ENCODE measurements at regions not wholly inside any gene's neighbourhood (a gene's known extent, or its start where the extent isn't known, plus 50 kb on each side); places are given as distances from the start of the nearest gene placed in this dataset.

DNA sequence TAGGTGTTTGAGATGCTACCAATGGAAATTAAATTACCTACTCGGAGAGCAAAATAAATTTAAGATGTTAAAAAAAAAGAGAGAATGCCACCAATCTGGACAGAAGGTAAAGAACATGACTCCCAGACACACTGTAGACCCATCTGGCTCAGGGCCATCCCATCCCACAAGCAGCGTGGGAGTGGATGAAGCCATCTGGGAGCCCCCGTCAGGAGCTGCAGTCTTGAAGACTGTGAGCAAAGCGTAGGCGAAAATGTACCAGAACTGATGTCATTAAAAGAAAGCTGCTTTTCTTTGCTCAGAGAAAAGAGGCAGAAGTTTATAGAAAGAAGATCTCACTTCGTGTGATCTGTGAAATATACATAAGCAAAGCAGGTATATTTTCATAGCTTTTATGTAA is 815.7 kb downstream of the QKI start:
- H3K27ac Mint-ChIP-seq (ENCODE audit: unreplicated experiment) = no peak overlapping the region
- H3K9me3 Mint-ChIP-seq (ENCODE audit: unreplicated experiment) = no peaks in the 10 kb centered on the region
- no peaks in the 10 kb centered on the region for H3K36me3 Mint-ChIP-seq (ENCODE audit: low read depth, unreplicated experiment)
- no peak for DNase-seq (ENCODE audit: low spot score)
- H3K4me3 Mint-ChIP-seq (ENCODE audit: unreplicated experiment) = no peak overlapping the region
- TF ChIP-seq, protein P1, sequence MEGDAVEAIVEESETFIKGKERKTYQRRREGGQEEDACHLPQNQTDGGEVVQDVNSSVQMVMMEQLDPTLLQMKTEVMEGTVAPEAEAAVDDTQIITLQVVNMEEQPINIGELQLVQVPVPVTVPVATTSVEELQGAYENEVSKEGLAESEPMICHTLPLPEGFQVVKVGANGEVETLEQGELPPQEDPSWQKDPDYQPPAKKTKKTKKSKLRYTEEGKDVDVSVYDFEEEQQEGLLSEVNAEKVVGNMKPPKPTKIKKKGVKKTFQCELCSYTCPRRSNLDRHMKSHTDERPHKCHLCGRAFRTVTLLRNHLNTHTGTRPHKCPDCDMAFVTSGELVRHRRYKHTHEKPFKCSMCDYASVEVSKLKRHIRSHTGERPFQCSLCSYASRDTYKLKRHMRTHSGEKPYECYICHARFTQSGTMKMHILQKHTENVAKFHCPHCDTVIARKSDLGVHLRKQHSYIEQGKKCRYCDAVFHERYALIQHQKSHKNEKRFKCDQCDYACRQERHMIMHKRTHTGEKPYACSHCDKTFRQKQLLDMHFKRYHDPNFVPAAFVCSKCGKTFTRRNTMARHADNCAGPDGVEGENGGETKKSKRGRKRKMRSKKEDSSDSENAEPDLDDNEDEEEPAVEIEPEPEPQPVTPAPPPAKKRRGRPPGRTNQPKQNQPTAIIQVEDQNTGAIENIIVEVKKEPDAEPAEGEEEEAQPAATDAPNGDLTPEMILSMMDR (IDR thresholded peaks at IDR 0.05; ENCODE audit: unreplicated experiment) = no peak
- H3K4me1 Mint-ChIP-seq (ENCODE audit: unreplicated experiment) = no peaks in the 10 kb centered on the region
- H3K27me3 Mint-ChIP-seq (ENCODE audit: unreplicated experiment) = no peaks in the 10 kb centered on the region

DNA sequence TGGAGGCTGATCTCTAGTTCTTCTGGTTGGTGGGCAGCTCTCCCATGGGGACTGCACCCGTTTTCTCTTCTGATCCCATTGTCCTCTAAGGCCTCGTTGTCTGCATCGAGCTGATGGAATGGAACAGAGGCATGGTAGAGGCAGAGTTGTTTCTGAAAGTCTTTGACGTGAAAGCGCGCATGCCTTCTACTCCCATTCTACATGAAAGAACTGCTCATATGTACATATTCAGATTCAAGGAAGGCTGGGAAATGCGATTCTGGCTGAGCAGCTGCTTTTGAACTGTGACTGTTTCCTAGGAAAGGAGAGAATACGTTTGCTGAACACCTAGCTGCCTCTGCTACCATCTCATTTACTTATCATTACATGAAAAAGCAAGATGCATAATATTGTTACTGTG is 815.2 kb downstream of the QKI start:
- Mint-ChIP-seq H3K4me1 (ENCODE audit: unreplicated experiment) (no peaks in the 10 kb centered on the region), H3K27ac (ENCODE audit: unreplicated experiment) (no peak overlapping the region), H3K27me3 (ENCODE audit: unreplicated experiment) (no peaks in the 10 kb centered on the region), H3K9me3 (ENCODE audit: unreplicated experiment) (no peaks in the 10 kb centered on the region), H3K36me3 (ENCODE audit: low read depth, unreplicated experiment) (no peaks in the 10 kb centered on the region), H3K4me3 (ENCODE audit: unreplicated experiment) (no peak overlapping the region)
- DNase-seq (ENCODE audit: low spot score) = no peak
- TF ChIP-seq, protein P1 (IDR thresholded peaks at IDR 0.05; ENCODE audit: unreplicated experiment) = no peak

DNA sequence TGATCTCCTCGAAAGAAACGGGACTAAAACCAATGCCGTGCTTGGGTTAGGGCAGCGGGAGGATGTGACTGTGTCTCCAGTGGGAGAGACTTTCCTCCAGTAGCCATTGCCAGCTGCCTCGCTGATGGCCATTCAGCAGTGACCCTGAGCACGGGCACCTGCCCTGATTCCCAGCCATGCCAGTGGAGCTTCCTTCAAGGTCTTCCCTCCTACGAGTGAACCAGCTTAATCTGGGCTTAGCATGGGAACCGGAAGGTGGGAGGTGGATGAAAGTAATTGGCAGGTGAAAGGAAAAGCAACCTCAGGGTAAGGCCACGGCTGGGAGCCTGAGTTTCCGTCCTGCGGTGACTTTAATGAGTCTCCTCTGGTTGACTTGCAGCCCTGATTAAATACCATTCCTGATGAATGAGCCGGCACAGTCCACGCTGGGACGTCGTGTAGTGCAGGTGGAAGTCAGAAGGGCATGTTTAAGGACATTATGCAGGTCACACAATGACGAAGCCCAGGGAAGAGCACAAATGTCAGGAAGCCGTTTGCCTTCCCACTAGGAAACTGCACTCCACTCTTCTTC is 813.5 kb downstream of the QKI start:
- H3K36me3 Mint-ChIP-seq (ENCODE audit: low read depth, unreplicated experiment) = no peaks in the 10 kb centered on the region
- H3K4me1 Mint-ChIP-seq (ENCODE audit: unreplicated experiment) = no peaks in the 10 kb centered on the region
- H3K4me3 Mint-ChIP-seq (ENCODE audit: unreplicated experiment) = no peak overlapping the region
- TF ChIP-seq, protein P1 (IDR thresholded peaks at IDR 0.05; ENCODE audit: unreplicated experiment) = no peak
- DNase-seq (ENCODE audit: low spot score) = no peak
- H3K27me3 Mint-ChIP-seq (ENCODE audit: unreplicated experiment) = no peaks in the 10 kb centered on the region
- no peak overlapping the region for H3K27ac Mint-ChIP-seq (ENCODE audit: unreplicated experiment)
- no peaks in the 10 kb centered on the region for H3K9me3 Mint-ChIP-seq (ENCODE audit: unreplicated experiment)

DNA sequence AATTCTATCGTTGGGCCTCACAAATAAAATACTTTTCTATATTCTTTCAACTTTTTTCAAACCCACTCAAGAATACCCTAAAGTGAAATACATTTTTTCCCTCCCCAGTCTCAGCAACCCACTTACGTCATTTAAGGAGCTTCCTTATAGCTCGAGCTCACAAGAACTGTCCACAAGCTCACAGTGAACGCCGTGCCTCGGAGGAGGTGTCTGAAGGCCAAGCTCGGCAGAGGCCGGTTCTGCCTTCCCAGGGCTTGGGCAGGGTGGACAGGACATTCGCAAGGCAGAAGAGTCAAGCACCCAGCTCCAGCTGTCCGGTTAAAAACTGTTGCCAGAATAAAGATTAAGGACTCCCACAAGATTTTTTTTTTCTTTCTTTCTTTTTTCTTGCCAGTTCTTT is 802.3 kb downstream of the QKI start:
- Mint-ChIP-seq H3K36me3 (ENCODE audit: low read depth, unreplicated experiment) (no peaks in the 10 kb centered on the region), H3K4me3 (ENCODE audit: unreplicated experiment) (no peak overlapping the region), H3K27ac (ENCODE audit: unreplicated experiment) (no peak overlapping the region), H3K4me1 (ENCODE audit: unreplicated experiment) (no peaks in the 10 kb centered on the region), H3K9me3 (ENCODE audit: unreplicated experiment) (no peaks in the 10 kb centered on the region), H3K27me3 (ENCODE audit: unreplicated experiment) (no peaks in the 10 kb centered on the region)
- TF ChIP-seq, protein P1 (IDR thresholded peaks at IDR 0.05; ENCODE audit: unreplicated experiment) = no peak
- DNase-seq (ENCODE audit: low spot score) = no peak

DNA sequence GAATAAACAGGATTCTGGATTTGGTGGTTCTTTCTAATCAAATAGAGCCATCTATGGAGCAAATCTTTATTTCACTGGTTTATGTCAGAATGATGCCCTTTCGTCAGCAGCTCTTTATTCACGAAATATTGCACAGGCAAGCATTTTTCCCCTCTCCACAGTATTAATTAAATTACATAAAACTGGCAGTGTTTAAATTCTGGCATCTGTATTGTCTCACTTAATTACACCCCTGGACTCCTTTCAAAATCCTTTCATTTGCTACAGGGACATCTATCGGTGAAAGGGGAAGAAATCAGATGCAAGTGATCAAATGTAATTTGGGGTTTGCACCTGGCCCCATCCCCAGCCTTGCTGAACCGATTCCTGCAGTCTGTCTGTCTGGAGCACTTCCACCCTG is 801.9 kb downstream of the QKI start:
- Mint-ChIP-seq H3K27ac (ENCODE audit: unreplicated experiment) (no peak overlapping the region), H3K36me3 (ENCODE audit: low read depth, unreplicated experiment) (no peaks in the 10 kb centered on the region), H3K4me1 (ENCODE audit: unreplicated experiment) (no peaks in the 10 kb centered on the region), H3K4me3 (ENCODE audit: unreplicated experiment) (no peak overlapping the region), H3K27me3 (ENCODE audit: unreplicated experiment) (no peaks in the 10 kb centered on the region), H3K9me3 (ENCODE audit: unreplicated experiment) (no peaks in the 10 kb centered on the region)
- no peak for DNase-seq (ENCODE audit: low spot score)
- TF ChIP-seq, protein P1 (IDR thresholded peaks at IDR 0.05; ENCODE audit: unreplicated experiment) = no peak
